ENCODE measurements at regions not wholly inside any gene's neighbourhood (a gene's known extent, or its start where the extent isn't known, plus 50 kb on each side); places are given as distances from the start of the nearest gene placed in this dataset.
"Not testable (repeated sequence)": the region's sequence is repeated elsewhere in the genome, so short reads cannot be mapped to it uniquely, and the experiment has no call there.

DNA sequence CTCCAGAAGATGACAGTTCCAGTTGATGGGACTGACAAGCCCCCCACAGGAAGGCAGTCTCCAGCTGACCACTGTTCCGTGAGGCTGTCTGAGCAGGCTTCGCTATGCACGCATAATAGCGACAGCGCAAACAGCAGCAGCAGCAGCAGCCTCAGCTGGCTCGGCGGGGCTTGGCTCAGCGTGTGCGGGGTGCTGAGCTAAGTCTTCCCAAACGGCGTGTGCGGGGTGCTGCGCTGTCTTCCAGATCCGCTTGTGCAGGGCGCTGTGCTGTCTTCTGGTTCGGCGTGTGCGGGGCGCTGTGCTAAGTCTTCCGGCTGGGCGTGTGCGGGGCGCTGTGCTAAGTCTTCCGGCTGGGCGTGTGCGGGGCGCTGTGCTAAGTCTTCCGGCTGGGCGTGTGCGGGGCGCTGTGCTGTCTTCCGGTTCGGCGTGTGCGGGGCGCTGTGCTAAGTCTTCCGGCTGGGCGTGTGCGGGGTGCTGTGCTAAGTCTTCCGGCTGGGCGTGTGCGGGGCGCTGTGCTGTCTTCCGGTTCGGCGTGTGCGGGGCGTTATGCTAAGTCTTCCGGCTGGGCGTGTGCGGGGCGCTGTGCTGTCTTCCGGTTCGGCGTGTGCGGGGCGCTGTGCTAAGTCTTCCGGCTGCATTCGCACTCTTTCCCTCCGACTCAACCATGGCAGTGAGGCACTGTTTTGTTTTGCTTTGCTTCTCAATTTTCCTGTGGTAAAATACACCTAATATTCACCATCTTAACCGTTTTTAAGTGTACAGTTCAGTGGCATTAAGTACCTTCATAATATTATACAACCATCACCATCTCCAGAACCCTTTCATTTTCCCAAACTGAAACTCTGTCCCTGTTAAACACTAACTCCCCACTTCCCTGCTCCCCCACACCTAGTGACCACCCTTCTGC is 156.1 kb downstream of the BMP7 start:
- DNase-seq: not testable (repeated sequence)

DNA sequence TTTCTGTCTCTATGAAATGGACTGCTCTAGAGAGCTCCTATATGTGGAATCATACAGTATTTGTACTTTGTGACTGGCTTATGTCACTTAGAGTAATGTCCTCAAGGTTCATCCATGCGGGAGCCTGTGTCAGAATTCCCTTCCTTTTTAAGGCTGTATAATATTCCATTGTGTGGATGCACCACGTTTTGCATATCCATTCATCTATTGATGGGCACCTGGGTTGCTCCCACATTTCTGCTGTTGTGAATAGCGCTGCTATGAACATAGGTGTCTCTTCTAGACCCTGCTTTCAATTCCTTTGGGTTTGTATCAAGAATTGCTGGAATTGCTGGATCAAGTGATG is 155.4 kb downstream of the BMP7 start:
- DNase-seq: no peak

DNA sequence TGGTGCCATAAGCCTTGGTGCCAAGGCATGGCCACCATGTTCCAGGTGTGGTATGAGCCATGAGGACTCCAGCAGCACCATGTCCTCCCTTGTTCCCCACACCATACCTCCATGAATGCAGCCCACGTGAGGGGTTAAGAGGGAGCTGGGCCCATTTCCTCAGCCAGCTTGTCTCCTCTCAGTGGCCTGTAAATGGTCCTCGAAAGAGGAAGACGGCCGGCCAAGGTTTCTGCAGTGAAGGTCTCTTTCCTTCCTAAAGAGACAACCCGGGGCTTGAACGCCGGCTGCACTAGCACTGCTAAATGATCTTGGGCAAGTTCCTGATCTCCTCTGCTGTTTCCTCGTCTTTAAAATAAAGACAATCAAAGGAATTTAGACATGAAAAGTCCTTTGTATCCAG is 154.0 kb downstream of the BMP7 start:
- DNase-seq: no peak

DNA sequence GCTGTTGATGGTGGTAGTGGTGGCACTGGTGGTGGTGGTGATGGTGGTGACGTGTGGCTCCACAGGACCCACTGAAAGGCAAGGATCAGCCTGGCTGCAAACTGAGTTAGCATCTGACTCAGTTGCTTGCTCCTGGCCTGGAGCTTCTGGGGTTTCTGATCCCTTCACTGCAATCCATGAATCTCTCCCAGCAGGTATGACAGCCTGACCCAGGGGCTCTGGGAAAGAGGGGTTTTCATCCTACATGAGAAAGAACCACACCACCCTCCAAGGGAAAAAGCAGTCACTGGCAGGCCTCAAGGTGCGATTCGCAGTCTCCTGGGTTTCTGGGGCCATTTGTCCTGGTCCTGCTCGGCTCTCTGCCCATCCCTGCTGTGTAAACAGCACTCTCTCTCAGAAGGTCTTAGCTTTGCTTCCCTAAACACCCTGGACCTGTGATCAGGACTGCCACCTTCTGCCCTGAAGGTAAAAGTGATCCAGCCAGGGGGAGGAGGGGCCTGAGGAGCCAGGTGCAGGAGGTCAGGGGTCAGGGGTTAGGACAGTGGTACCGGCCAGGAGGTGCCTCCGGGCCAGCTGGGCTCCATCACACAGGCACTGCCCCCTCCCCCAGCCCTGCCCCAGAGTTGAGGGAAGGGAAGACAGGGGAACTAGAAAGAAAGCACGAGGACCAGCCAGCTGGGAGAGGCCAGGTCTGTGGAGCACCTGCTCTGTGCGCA is 152.0 kb downstream of the BMP7 start:
- DNase-seq: no peak

- no peak for DNase-seq
Measured at GRCh38 chr20:57117296-57117695, 149.1 kb downstream of the BMP7 start.

- no peak for DNase-seq
Measured at GRCh38 chr20:57118107-57118769, 148.2 kb downstream of the BMP7 start.
